Osteocyte (in vitro differentiated cells): ENCODE measurements at regions not wholly inside any gene's neighbourhood (a gene's known extent, or its start where the extent isn't known, plus 50 kb on each side); places are given as distances from the start of the nearest gene placed in this dataset.
A peak's percentile ranks its signal among the peaks of the same experiment; 100 is the strongest.

Source experiments
- DNase-seq: peaks from one replicate; pipeline ENCODE4 v3.0.0; 2021; ENCODE audit warnings: mixed read lengths; ENCODE audit not compliant: unreplicated experiment; ENCODE audit errors: extremely low spot score
- H3K27ac Mint-ChIP-seq: one replicate; pipeline ENCODE4 v1.8.0; 2021; ENCODE audit warnings: mild to moderate bottlenecking, mixed read lengths; ENCODE audit not compliant: unreplicated experiment
- H3K27me3 Mint-ChIP-seq: one replicate; pipeline ENCODE4 v1.8.0; 2021; ENCODE audit warnings: mixed read lengths; ENCODE audit not compliant: unreplicated experiment
- H3K36me3 Mint-ChIP-seq: one replicate; pipeline ENCODE4 v1.8.0; 2021; ENCODE audit warnings: mixed read lengths; ENCODE audit not compliant: unreplicated experiment
- H3K4me1 Mint-ChIP-seq: one replicate; pipeline ENCODE4 v1.8.0; 2021; ENCODE audit warnings: mixed read lengths; ENCODE audit not compliant: unreplicated experiment
- H3K4me3 Mint-ChIP-seq: one replicate; pipeline ENCODE4 v1.8.0; 2021; ENCODE audit warnings: mild to moderate bottlenecking, moderate library complexity, mixed read lengths; ENCODE audit not compliant: unreplicated experiment
- H3K9me3 Mint-ChIP-seq: one replicate; pipeline ENCODE4 v1.8.0; 2021; ENCODE audit warnings: mixed read lengths; ENCODE audit not compliant: unreplicated experiment
- TF ChIP-seq, protein P1 (sequence below): fragments of 200-600 bp; sonication (generic); IDR thresholded peaks from 2 replicates; pipeline ENCODE4 v1.5.0; 2021; ENCODE audit warnings: antibody characterized with exemption, mild to moderate bottlenecking, moderate library complexity

DNA sequence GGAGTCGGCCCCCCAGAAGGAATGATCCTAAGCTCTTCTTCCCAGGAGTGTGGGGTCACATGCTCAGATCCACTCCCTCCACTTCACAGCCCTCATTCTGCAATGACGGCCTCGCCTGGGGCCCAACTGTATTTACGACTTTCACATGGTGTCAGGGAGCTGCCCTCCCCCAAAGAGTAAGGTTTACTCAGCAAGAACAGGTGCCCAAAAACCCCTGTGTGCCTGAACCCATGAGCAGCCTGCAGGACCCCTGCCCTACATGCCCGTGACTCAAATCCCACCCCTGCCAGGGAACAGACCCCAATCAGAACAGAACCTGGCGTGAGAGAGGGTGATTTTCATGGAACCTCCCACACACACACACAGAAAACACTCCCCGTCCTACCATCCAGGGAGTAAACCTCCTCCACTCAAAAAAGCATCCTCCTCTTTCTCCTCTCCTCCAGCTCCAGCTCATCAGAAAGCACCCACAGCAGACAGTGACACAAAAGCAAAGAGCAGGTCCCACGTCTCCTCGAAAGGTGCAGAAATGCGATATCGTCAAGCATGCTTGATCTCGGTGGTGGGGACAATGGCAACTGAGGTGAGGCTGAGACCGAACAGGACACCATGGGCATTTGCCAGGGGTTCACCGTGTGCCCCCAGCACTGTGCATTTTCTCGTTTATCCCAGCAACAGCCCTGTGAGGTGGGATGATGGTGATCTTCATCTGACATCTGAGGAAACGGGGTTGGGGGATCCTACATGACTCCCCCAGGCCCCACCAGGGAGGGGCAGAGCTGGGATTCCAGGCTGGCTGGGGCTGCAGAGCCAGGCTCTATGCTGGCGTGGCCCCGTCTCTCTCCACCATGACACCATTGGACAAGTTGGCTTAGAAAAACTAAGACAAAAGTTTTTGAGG is 397.9 kb downstream of the NPHP4 start:
- H3K9me3 Mint-ChIP-seq = peaks cover 32% of the 10 kb centered on the region
- TF ChIP-seq, protein P1, sequence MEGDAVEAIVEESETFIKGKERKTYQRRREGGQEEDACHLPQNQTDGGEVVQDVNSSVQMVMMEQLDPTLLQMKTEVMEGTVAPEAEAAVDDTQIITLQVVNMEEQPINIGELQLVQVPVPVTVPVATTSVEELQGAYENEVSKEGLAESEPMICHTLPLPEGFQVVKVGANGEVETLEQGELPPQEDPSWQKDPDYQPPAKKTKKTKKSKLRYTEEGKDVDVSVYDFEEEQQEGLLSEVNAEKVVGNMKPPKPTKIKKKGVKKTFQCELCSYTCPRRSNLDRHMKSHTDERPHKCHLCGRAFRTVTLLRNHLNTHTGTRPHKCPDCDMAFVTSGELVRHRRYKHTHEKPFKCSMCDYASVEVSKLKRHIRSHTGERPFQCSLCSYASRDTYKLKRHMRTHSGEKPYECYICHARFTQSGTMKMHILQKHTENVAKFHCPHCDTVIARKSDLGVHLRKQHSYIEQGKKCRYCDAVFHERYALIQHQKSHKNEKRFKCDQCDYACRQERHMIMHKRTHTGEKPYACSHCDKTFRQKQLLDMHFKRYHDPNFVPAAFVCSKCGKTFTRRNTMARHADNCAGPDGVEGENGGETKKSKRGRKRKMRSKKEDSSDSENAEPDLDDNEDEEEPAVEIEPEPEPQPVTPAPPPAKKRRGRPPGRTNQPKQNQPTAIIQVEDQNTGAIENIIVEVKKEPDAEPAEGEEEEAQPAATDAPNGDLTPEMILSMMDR = no peak
- H3K27me3 Mint-ChIP-seq = no peaks in the 10 kb centered on the region
- H3K4me3 Mint-ChIP-seq = no peak overlapping the region
- H3K36me3 Mint-ChIP-seq = no peaks in the 10 kb centered on the region
- no peak overlapping the region for H3K27ac Mint-ChIP-seq
- H3K4me1 Mint-ChIP-seq = no peaks in the 10 kb centered on the region
- peak; percentile 74 for DNase-seq

DNA sequence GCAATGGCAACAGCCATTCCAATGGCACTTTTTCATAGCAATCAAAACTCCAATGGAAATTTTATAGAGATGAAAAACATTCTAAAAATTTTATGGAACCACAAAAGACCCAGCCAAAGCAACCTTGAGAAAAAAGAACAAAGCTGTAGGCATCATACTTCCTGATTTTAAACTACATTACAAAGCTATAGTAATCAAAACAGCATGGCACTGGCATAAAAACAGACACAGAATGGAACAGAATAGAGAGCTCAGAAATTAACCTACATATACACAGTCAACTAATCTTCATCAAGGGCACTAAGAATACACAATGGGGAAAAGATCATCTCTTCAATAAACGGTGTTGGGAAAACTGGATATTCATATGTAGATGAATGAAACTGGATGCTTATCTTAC is 401.5 kb downstream of the NPHP4 start:
- DNase-seq = no peak
- peaks cover 42% of the 10 kb centered on the region for H3K9me3 Mint-ChIP-seq
- no peaks in the 10 kb centered on the region for H3K4me1 Mint-ChIP-seq
- TF ChIP-seq, protein P1 = no peak
- H3K27ac Mint-ChIP-seq = no peak overlapping the region
- H3K36me3 Mint-ChIP-seq = no peaks in the 10 kb centered on the region
- no peaks in the 10 kb centered on the region for H3K27me3 Mint-ChIP-seq
- H3K4me3 Mint-ChIP-seq = no peak overlapping the region

DNA sequence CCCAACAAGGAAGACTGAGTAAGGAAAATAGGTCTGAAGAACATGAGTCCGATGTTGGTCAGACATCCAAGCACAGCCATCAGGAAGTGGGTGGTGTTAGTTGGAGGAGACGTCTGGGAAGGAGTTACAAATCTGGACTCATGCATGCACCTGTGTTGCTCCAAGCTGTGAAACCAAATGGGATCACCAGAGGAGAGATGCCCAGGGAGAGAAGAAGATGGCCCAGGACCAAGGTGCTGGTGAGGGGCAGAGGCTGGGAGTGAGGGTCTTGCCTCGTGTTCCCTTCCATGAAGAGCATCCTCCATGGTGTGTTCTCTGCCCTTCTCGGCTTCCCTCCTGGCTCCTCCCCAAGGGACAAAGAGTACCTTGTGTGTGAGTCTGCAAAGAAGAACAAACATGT is 405.6 kb downstream of the NPHP4 start:
- no peak overlapping the region for H3K27ac Mint-ChIP-seq
- DNase-seq = peak; percentile 21
- H3K36me3 Mint-ChIP-seq = no peaks in the 10 kb centered on the region
- H3K4me3 Mint-ChIP-seq = no peak overlapping the region
- no peaks in the 10 kb centered on the region for H3K4me1 Mint-ChIP-seq
- H3K27me3 Mint-ChIP-seq = no peaks in the 10 kb centered on the region
- H3K9me3 Mint-ChIP-seq = peaks cover 58% of the 10 kb centered on the region
- TF ChIP-seq, protein P1 = no peak

DNA sequence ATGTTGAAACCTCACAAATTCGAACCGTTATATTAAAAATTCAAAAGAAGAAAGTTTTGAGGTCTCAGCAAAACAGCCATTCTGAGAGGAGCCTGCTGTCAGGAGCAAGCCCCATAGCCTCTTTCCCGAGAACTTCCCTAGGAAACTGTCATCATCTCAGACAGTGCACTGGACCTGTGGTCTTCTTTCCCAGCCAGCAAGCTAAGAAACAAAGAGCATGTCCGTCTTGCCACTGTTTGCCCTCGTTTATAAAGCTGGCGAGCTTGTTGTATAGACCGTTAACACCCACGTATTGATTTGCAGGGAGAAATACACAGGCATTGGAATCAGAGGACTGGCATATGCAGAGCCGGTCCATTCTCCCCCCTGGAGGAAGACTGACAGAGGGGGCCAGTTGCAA is 407.0 kb downstream of the NPHP4 start:
- DNase-seq = peak; percentile 27
- H3K36me3 Mint-ChIP-seq = no peaks in the 10 kb centered on the region

DNA sequence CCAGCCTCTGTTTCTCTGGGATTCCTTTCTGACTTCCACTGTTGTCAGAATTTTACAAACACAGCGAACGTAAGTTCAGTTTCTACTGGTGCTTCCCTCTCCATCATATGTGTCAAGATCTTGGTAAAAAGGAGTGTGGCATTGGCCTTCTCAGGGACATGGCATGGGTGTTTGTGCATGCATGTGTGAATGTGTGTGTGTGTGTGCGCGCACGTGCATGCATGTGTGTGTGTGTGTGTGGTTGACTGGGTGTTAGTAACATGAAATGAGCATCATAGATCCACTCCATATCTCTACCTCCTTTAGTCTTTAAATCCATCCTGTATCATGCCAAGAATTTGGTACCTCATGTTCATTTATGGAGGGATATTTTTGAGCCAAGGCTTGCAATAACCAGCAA is 411.3 kb downstream of the NPHP4 start:
- H3K36me3 Mint-ChIP-seq = no peaks in the 10 kb centered on the region
- no peak overlapping the region for H3K4me3 Mint-ChIP-seq
- H3K27me3 Mint-ChIP-seq = no peaks in the 10 kb centered on the region
- no peak for DNase-seq
- no peak overlapping the region for H3K27ac Mint-ChIP-seq
- TF ChIP-seq, protein P1 = no peak
- H3K4me1 Mint-ChIP-seq = no peaks in the 10 kb centered on the region
- peaks cover 46% of the 10 kb centered on the region for H3K9me3 Mint-ChIP-seq

More for the DNA sequence above, 407.0 kb downstream of the NPHP4 start:
- TF ChIP-seq, protein P1 = no peak
- Mint-ChIP-seq H3K4me3 (no peak overlapping the region), H3K9me3 (peaks cover 67% of the 10 kb centered on the region), H3K27ac (no peak overlapping the region), H3K4me1 (no peaks in the 10 kb centered on the region), H3K27me3 (no peaks in the 10 kb centered on the region)
